ENCODE measurements at regions not wholly inside any gene's neighbourhood (a gene's known extent, or its start where the extent isn't known, plus 50 kb on each side); places are given as distances from the start of the nearest gene placed in this dataset.
A peak's percentile ranks its signal among the peaks of the same experiment; 100 is the strongest.

DNA sequence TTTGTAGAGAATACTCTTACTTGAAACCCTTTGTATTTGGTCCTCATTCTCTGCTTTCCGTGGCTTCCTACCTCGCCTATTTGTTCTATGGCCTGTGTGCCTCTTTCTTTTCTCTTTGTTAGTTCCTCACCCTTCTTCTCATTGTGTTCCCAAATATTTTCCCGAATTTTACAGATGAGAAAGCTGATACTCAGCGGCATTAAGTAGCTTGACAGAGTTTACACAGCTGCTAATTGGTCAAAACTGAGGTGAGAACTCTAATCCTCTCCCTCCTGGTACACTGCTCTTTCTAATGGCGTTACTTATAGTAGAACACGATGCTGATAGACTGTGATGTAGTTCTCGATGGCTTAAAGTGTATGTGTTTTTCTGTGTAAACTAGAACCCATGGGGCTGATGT is 80.7 kb upstream of the HDAC9 start:
- no peak for DNase-seq (ENCODE audit: low spot score)

DNA sequence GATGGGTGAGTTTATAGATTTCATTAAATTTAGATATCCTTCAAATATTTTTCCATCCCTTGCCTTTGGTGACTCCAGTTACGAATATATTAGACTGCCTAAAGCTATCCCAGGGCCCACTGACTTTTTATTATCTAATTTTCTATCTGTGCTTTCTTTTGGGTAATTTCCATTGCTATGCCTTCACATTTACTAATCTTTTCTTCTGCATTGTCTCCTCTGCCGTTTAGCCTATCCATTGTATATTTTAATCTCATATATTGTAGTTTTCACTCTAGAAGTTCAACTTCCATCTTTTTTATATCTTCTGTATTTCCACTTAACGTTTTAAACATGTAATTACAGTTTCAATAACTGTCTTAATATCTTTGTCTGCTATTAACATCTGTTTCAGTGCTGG is 78.6 kb upstream of the HDAC9 start:
- no peak for DNase-seq (ENCODE audit: low spot score)

DNA sequence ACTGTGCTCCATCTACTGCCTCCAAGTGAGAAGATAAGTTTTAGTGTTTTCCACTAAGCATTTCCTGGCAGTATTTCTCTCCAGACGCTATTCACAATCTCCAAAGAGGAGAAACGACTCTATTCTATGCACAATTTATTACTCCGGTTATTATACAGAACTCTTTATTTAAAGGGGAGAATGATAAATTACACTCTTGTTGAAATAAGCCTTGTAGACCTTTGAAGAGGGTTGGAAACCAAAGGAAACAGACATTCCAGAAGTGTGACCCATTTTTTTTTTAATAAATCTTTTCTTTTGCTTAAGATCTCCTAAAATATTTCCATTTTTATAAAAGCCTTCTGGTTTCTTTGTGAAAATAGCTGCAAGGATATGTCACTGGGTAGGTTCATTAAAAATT is 76.1 kb upstream of the HDAC9 start:
- DNase-seq (ENCODE audit: low spot score), result no peak

DNA sequence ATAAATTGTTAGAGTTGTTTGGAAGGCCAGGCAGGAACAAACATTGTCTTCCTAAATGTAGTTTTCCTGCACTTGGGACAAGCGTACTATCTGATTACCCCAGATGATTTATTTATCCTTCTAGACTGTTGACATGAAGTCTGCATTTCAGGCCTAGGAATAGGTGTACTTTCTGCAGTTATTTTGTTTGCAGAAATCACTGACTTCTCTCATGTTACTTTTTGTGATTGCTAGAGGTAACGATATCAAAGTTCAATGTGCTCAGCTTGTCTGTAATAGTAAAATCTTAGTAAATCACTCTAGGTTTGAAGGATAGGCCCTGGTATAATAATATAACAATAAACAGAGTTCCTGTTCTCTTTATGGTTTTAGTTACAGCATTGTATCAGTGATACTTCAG is 75.4 kb upstream of the HDAC9 start:
- DNase-seq (ENCODE audit: low spot score), result no peak

DNA sequence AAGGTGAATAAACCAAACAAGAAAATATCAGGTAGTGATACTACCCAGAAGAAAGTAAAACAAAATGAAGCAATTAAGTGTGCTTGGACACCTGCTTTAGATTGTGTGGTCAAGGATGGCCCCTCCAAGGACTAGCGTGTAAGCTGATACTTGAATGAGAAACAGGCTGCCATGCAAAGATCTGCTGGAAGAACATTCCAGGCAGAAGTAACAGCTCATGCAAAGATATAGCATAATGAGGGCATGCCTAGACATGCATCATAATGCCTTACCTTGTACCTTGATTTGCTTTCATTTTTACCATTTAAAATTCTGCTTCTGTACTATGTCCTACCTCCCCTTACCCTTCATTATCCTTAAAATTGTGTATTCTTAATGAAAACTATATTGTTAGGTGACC is 74.8 kb upstream of the HDAC9 start:
- no peak for DNase-seq (ENCODE audit: low spot score)

DNA sequence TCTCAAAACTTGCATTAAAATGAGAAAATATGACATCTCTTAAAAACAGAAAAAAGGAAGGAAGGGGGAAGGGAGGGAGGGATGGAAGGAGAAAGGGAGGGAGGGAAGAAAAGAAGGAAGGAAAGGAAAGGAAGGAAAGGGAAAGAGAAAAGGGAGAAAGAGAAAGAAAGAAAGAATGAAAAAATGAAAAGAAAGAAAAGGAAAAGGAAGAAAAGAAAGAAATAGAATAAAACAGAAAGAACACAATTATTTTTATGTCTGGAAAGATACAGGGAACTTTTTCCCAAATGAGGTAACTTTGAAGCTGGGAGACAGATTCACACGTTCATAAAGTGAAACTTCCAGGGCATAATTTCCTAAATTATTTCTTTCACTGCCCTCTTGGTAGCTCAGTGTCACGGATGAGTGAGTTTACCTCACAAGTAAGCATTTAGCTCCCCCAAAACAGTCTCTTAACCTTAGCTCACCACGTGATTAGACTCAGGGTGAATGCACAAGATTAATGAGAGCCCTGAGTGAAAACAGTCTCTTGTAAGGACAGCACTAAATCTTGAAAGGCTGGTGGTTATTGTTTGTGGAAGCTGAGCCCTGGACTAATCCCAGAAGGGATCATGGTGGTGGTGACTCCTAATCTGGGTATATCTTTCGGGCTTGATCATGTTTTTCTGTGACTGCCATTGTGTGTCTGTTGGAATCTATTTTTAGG is 74.1 kb upstream of the HDAC9 start:
- no peak for DNase-seq (ENCODE audit: low spot score)

DNA sequence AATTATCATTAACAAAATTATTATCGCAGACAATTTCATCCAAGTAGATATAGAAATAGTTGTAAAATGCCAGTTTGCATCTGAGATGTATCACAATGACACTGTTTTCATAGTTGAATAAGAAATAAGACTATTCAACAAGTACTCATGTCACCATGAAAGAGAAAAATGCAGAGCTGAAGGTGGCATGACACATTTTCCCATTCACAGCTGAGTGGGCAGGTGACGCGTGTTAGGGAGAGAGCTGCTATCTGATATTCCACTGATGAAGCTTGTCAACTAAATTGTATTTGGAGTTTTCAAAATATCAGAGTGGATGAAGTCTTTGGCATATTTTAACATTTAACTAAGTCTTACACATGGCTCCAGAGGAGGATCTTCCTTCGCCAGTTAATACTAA is 70.3 kb upstream of the HDAC9 start:
- DNase-seq (ENCODE audit: low spot score), result no peak

DNA sequence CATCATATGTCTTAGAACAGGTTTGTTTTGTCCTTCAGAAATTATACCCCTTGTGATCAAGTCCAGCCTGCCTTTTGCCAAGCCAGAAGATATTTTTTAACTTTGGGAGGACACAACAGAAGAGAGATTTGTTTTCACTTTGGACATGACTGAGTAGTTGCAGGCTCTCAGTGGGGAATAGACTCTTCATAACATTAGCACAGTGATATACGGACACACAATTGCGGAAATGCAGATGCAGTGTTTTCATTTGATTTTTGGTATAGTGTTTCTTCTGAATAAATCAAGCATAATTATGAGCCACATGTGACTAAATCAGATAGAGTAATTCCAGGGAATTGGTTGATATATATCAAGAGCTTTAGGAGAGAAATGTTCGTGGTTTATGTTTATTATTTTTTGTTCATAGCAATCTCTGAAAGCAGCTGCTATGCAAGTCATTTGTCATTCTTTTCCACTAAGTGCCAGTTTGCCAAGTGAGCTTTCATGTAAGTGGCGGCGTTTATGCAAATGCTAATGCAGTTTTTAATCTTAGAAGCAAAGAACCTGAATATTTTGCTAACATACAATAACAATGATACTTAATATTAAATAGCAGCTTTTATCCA is 69.6 kb upstream of the HDAC9 start:
- DNase-seq (ENCODE audit: low spot score), result no peak

DNA sequence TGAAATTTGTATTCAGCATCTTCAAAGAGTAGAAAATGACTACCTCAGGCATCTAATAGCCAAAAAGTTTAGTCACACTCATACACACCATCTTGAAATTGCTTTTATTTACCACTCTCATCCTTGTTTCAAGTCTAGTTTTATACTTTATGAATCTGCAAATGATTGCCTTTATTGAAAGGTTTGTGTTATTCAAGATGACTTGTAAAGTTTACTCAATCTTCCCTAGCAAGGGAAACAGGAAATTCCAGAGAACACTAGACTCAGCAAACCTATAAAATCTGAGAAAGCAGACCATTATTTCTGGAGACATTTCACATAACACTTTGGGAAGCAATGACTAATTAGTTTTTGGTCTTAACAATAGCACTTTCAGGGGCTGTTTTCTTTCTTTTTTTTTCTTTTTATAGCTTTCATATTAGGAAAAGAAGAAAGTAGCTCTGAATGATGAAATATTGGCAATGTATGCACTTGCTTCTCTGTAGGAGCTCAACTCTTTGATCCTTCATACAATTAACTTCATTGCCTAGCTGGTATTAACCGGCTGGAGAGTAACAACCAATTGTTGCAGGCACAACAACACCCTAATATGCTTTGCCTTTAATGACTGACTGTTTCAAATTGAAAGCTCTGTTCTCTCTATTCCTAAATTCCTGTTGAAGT is 68.9 kb upstream of the HDAC9 start:
- DNase-seq (ENCODE audit: low spot score), result no peak

DNA sequence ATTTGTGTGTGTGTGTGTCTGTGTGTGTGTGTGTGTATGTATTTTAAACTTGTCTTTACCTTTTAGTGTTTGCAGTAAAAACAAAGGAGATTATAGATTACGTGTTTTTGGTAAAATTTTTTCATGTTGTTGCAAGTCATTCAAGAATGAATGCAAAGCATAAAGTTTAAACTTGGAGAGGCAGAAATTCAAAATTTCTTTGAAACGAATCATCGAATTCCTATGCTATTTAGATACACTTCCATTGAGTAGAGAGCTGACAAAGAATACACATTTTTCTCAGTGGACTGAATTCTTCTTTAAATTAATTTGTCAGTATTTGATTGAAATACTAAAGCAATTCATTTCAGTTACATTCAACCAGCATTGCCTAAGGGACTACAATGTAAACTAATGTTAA is 66.0 kb upstream of the HDAC9 start:
- DNase-seq (ENCODE audit: low spot score), result peak; percentile 15

DNA sequence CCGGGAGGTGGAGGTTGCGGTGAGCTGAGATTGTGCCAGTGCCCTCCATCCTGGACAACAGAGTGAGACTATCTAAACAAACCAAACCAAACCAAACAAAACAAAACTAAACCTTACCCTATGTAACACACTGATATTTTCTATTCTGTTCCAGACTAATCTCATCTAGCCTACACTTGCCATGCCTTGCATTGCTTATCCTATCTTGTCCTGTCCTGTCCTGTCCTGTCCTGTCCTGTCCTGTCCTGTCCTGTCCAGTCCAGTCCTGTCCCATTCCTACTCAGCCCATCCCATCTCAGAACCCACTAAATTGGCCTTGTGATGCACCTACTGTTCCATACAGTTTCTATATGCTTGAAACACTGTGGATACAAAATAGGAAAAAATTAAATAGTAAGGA is 64.7 kb upstream of the HDAC9 start:
- no peak for DNase-seq (ENCODE audit: low spot score)

DNA sequence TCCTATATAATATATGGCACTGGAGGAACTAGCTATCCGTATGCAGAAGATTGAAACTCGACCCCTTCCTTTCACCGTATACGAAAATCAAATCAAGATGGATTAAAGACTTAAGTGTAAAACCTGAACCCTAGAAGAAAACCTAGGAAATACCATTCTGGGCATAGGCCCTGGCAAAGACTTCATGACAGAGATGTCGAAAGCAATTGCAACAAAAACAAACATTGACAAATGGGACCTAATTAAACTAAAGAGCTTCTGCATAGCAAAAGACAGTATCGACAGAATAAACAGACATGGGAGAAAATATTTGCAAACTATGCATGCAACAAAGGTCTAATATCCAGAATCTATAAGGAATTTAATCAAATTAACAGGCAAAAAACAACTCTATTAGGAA is 61.4 kb upstream of the HDAC9 start:
- DNase-seq (ENCODE audit: low spot score), result no peak

DNA sequence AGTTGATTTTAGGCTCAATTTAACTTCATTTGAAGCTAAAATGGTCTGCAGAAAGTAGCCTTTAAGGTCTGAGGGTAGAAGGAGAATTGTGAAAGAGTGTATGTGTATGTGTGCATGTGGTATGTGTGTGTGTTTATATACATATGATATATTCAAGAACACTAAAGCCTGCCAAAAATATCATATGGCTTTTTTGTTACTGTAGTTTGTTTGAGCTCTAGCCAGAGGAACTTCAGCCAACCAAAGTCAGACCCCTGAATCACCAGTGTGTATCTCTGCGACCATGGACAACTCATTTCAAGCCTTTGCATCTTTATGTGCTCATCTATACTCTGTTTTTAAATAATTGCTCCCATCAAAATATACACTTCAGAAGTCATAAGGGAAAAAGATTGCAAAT is 58.4 kb upstream of the HDAC9 start:
- DNase-seq (ENCODE audit: low spot score), result no peak

DNA sequence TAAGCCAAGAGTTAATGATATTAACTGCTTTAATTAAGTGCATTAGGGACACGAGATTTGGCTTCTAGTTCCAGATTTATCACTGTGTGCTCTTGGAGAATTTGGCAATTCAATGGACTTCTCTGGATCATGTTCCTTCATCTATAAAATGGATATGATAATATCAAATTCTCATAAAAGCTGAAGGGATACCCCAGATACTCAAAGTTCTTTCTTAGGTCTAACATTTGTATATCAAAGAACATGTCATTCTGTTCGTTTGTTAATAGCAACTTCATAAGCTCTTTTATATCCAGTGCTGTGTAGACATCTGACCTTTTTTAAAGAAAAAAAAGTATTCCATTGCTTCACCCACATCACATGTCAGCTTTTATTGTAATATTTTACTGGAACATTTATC is 54.6 kb upstream of the HDAC9 start:
- no peak for DNase-seq (ENCODE audit: low spot score)

DNA sequence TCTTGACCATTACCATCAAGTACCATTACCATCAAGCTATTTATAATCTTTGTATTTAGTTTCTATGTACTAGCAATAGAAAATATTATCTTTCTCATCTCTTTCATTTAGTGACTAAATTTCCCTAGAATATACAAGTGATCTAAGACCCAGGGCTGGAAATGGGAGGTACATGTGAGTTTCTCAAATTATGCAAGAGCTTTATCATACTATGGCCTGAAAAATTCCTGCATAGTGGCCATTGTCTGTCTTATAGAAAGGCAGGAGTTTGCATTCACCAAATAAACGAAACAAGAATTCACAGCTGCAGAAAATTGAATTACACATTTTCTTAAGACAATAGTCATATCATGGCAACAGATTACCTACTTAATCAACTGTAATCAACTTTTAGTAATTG is 50.7 kb upstream of the HDAC9 start:
- DNase-seq (ENCODE audit: low spot score), result no peak

DNA sequence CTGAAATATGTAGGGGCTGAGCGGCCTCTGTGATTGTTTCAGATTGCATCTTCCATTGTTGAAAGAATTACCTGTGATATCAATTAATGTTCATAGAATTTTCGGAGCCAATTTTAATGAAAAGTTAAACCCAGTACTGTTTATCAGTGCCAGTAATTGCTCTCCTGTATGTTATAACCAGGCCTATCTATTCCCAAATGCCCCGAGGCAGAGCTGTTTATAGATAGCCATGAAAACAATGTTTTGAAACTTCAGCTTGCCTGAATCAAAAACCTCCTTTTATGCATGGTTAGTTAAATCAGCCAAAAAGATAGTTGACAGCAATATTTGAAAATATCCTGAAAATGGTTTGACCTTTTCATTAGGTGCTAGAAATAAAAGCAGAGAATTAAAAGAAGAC is 50.1 kb upstream of the HDAC9 start:
- no peak for DNase-seq (ENCODE audit: low spot score)

Data from hepatic stellate cell (primary cell).